DND-41 (cell line): ENCODE measurements at regions not wholly inside any gene's neighbourhood (a gene's known extent, or its start where the extent isn't known, plus 50 kb on each side); places are given as distances from the start of the nearest gene placed in this dataset.
A peak's percentile ranks its signal among the peaks of the same experiment; 100 is the strongest.

Experiments
- ATAC-seq: fragments of 200-7000 bp; cut with Tn5 transposase; 3 replicates; pipeline ENCODE4 v1.9.1; 2021; ENCODE audit warnings: low read depth; ENCODE audit not compliant: insufficient read depth
- DNase-seq: peaks from one replicate; pipeline ENCODE4 v3.0.0-alpha.2; 2020
- H2AFZ ChIP-seq: 2 replicates; pipeline ENCODE4 v1.6.0; 2012; ENCODE audit warnings: low read depth, low read length
- H3K27ac ChIP-seq: 2 replicates; pipeline ENCODE4 v1.5.1; 2012; ENCODE audit warnings: low read length, inconsistent platforms
- H3K27me3 ChIP-seq: fragments of 200-600 bp; sonication (generic); 2 replicates; pipeline ENCODE4 v1.6.0; 2012; ENCODE audit warnings: low read length, mild to moderate bottlenecking, inconsistent platforms; ENCODE audit not compliant: insufficient read depth, poor library complexity
- H3K36me3 ChIP-seq: 2 replicates; pipeline ENCODE4 v1.5.1; 2012; ENCODE audit warnings: low read length, inconsistent platforms; ENCODE audit not compliant: insufficient read depth
- H3K4me1 ChIP-seq: 2 replicates; pipeline ENCODE4 v1.5.1; 2012; ENCODE audit warnings: mild to moderate bottlenecking, low read length; ENCODE audit not compliant: insufficient read depth
- H3K4me2 ChIP-seq: 2 replicates; pipeline ENCODE4 v1.6.0; 2012; ENCODE audit warnings: mild to moderate bottlenecking, moderate library complexity, low read length, inconsistent platforms; ENCODE audit not compliant: insufficient read depth
- H3K4me3 ChIP-seq, 2 experiments: fragments of 200-600 bp in 1 of 2; shearing (Covaris generic) in 1 of 2; 2 replicates each; pipeline ENCODE4 v1.5.1; 2012 to 2016; ENCODE audit warnings: inconsistent platforms in 2 of 2, low read length in 2 of 2, mild to moderate bottlenecking in 2 of 2, low read depth in 1 of 2, moderate library complexity in 1 of 2
- H3K79me2 ChIP-seq: 2 replicates; pipeline ENCODE4 v1.6.0; 2012; ENCODE audit warnings: low read length, inconsistent platforms; ENCODE audit not compliant: insufficient read depth
- H3K9ac ChIP-seq: 2 replicates; pipeline ENCODE4 v1.6.0; 2012; ENCODE audit warnings: low read depth, mild to moderate bottlenecking, inconsistent platforms, low read length, moderate library complexity
- H3K9me3 ChIP-seq: 2 replicates; pipeline ENCODE4 v1.5.1; 2012; ENCODE audit warnings: low read length, moderate library complexity, mild to moderate bottlenecking, inconsistent platforms; ENCODE audit not compliant: insufficient read depth, severe bottlenecking
- H4K20me1 ChIP-seq: 2 replicates; pipeline ENCODE4 v1.6.0; 2012; ENCODE audit warnings: low read length; ENCODE audit not compliant: insufficient read depth
- CTCF ChIP-seq: IDR thresholded peaks from 2 replicates; pipeline ENCODE4 v1.5.1; 2012; ENCODE audit warnings: borderline replicate concordance, low read length, moderate library complexity, mild to moderate bottlenecking; ENCODE audit not compliant: poor library complexity, severe bottlenecking; ENCODE audit errors: extremely low read depth
- EZH2 ChIP-seq: IDR thresholded peaks from 3 replicates; pipeline ENCODE4 v1.6.1; 2012; ENCODE audit warnings: borderline replicate concordance, low read depth, mild to moderate bottlenecking, moderate library complexity, low read length, inconsistent platforms; ENCODE audit not compliant: severe bottlenecking

- H3K9ac ChIP-seq, result no peak overlapping the region
- H3K4me2 ChIP-seq, result no peak overlapping the region
- H3K4me3 ChIP-seq, result no peak overlapping the region
- H3K36me3 ChIP-seq, result no peaks in the 10 kb centered on the region
- DNase-seq (no peak), ATAC-seq (no peak)
- H3K27ac ChIP-seq, result no peak overlapping the region
- H2AFZ ChIP-seq, result no peak overlapping the region
- TF ChIP-seq CTCF (no peak), EZH2 (no peak)
- H4K20me1 ChIP-seq, result no peaks in the 10 kb centered on the region
- no peaks in the 10 kb centered on the region for H3K9me3 ChIP-seq
- H3K27me3 ChIP-seq, result no peaks in the 10 kb centered on the region
- no peaks in the 10 kb centered on the region for H3K79me2 ChIP-seq
- peaks cover 3% of the 10 kb centered on the region; the same call in 1 of the 2 replicates for H3K4me1 ChIP-seq
These were observed 223.0 kb downstream of the AHR start for GRCh38 chr7:17521437-17521836.

GRCh38 chr7:17523813-17524739 is 225.6 kb downstream of the AHR start:
- no peak for TF ChIP-seq EZH2
- no peak for TF ChIP-seq CTCF
- no peaks in the 10 kb centered on the region for H3K9me3 ChIP-seq
- ATAC-seq, result peak; percentile 58
- H3K4me1 ChIP-seq, result peaks cover 3% of the 10 kb centered on the region; the same call in 1 of the 2 replicates
- peak; percentile 15 for DNase-seq
- H3K9ac ChIP-seq, result no peak overlapping the region
- H3K4me3 ChIP-seq, result no peak overlapping the region
- H3K27me3 ChIP-seq, result no peaks in the 10 kb centered on the region
- H3K79me2 ChIP-seq, result no peaks in the 10 kb centered on the region
- no peaks in the 10 kb centered on the region for H4K20me1 ChIP-seq
- H3K36me3 ChIP-seq, result no peaks in the 10 kb centered on the region
- H3K27ac ChIP-seq, result no peak overlapping the region
- H2AFZ ChIP-seq, result no peak overlapping the region
- no peak overlapping the region for H3K4me2 ChIP-seq

GRCh38 chr7:17524746-17525145 is 226.3 kb downstream of the AHR start:
- H3K9me3 ChIP-seq, result no peaks in the 10 kb centered on the region
- H3K9ac ChIP-seq, result no peak overlapping the region
- H3K36me3 ChIP-seq, result no peaks in the 10 kb centered on the region
- peak; percentile 66 for ATAC-seq
- no peak for DNase-seq
- peaks cover 3% of the 10 kb centered on the region; the same call in 1 of the 2 replicates for H3K4me1 ChIP-seq
- no peak overlapping the region for H2AFZ ChIP-seq
- H3K4me2 ChIP-seq, result no peak overlapping the region
- no peaks in the 10 kb centered on the region for H3K79me2 ChIP-seq
- H3K4me3 ChIP-seq, result no peak overlapping the region
- no peak for TF ChIP-seq CTCF
- TF ChIP-seq EZH2, result no peak
- H3K27me3 ChIP-seq, result no peaks in the 10 kb centered on the region
- H3K27ac ChIP-seq, result no peak overlapping the region
- no peaks in the 10 kb centered on the region for H4K20me1 ChIP-seq
